Kidney epithelial cell (primary cell): ENCODE measurements at regions not wholly inside any gene's neighbourhood (a gene's known extent, or its start where the extent isn't known, plus 50 kb on each side); places are given as distances from the start of the nearest gene placed in this dataset.

Source experiments
- DNase-seq: peaks from one replicate; pipeline ENCODE4 v3.0.0-alpha.2; 2010; ENCODE audit warnings: low read depth
- H3K27me3 ChIP-seq: 2 replicates; pipeline ENCODE4 v1.6.0; 2011; ENCODE audit warnings: low read length; ENCODE audit not compliant: control insufficient read depth, insufficient read depth
- H3K36me3 ChIP-seq: 2 replicates; pipeline ENCODE4 v1.5.1; 2011; ENCODE audit warnings: low read length; ENCODE audit not compliant: control insufficient read depth, insufficient read depth
- H3K4me3 ChIP-seq: 2 replicates; pipeline ENCODE4 v1.5.1; 2011; ENCODE audit warnings: low read depth, mild to moderate bottlenecking, control low read depth, low read length
- TF ChIP-seq, protein P1 (sequence below): IDR thresholded peaks from 2 replicates; pipeline ENCODE4 v1.5.1; 2011; ENCODE audit warnings: mild to moderate bottlenecking, moderate library complexity, low read length, control low read depth, inconsistent platforms; ENCODE audit not compliant: insufficient read depth, poor library complexity, severe bottlenecking

DNA sequence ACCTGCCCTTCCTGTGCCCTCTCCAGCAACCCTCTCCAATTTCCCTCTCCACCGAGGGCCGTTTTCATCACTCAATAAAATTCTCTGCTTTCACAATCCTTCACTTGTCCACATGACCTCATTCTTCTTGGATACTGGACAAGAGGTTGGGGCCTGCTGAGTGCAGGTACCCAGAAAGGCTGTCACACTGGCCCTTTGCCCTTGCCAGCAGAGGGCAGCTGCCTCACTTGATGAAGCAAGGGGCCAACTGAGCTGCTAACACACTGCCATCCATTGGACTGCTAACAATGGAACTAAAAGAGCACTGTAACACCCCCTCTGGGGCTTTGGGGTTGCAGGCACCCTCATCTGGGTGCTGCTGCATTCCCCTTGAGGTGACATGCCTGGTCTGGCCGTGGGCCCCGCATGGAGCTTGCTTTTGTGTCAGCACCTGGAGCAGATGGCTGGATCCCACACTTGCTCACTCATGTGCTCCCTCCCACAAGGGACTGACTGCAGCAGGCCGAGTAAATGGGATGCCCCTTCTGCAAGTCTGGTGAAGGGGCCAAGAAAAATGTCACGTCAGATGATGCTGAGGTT, 308.1 kb upstream of the ADCY2 start:
- DNase-seq: no peak
- no peaks in the 10 kb centered on the region for H3K36me3 ChIP-seq
- TF ChIP-seq, protein P1, sequence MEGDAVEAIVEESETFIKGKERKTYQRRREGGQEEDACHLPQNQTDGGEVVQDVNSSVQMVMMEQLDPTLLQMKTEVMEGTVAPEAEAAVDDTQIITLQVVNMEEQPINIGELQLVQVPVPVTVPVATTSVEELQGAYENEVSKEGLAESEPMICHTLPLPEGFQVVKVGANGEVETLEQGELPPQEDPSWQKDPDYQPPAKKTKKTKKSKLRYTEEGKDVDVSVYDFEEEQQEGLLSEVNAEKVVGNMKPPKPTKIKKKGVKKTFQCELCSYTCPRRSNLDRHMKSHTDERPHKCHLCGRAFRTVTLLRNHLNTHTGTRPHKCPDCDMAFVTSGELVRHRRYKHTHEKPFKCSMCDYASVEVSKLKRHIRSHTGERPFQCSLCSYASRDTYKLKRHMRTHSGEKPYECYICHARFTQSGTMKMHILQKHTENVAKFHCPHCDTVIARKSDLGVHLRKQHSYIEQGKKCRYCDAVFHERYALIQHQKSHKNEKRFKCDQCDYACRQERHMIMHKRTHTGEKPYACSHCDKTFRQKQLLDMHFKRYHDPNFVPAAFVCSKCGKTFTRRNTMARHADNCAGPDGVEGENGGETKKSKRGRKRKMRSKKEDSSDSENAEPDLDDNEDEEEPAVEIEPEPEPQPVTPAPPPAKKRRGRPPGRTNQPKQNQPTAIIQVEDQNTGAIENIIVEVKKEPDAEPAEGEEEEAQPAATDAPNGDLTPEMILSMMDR: no peak
- no peaks in the 10 kb centered on the region for H3K27me3 ChIP-seq
- H3K4me3 ChIP-seq: no peak overlapping the region

DNA sequence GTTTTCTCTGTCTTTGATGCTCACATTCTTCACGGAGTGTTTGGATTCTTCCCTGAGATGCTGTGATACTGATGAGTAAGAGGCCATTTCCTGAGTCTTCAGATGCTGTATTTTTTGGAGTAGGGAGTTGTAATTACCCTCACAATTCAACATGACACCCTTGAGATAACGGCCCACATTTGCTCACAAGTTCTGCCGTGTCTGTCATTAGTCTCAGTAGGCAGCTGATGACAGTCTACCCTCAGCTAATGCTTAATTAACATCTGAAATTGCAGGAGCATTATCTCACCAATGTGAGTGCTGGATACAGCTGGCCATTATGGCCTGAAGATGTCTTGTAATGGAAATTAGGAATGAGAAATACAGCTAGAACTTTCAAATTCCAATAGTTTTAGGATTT, 307.1 kb upstream of the ADCY2 start:
- DNase-seq: no peak
- Histone ChIP-seq H3K27me3 (no peaks in the 10 kb centered on the region), H3K36me3 (no peaks in the 10 kb centered on the region), H3K4me3 (no peak overlapping the region)
- TF ChIP-seq, protein P1: no peak

DNA sequence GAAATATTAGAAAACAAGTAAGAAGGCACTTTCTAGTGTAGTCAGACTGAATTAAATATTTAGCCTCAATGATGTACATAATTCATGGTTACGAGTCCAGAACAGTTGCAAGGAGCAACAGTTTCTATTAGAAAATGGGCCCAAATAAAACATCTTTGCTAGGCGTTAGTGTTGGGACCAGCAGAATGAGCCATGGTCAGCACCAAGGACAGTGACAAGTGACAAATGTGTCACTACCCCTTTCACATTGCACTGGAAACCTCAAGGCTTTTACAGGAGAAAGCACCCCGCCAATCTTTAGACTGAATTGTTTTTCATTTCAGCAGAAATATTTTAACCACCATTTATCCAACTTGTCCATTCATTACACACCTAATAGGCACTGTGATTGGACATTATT, 301.3 kb upstream of the ADCY2 start:
- TF ChIP-seq, protein P1: no peak
- no peak for DNase-seq
- no peak overlapping the region for H3K4me3 ChIP-seq
- no peaks in the 10 kb centered on the region for H3K36me3 ChIP-seq
- H3K27me3 ChIP-seq: no peaks in the 10 kb centered on the region

DNA sequence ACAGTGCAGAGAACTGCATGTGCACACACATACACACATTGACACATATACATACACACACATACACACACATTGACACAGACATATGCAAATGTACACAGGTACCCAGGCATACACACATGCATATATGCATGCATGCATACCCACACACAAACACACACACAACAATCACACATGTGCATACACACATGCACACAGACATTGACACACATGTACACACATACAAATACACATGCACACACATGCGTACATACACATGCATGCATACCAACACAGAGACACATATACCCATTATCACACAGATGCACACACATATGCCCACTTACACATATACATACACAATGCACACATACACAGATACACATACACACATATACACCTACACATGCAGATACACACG, 299.6 kb upstream of the ADCY2 start:
- no peaks in the 10 kb centered on the region for H3K27me3 ChIP-seq
- TF ChIP-seq, protein P1: no peak
- H3K36me3 ChIP-seq: no peaks in the 10 kb centered on the region
- DNase-seq: no peak
- no peak overlapping the region for H3K4me3 ChIP-seq

DNA sequence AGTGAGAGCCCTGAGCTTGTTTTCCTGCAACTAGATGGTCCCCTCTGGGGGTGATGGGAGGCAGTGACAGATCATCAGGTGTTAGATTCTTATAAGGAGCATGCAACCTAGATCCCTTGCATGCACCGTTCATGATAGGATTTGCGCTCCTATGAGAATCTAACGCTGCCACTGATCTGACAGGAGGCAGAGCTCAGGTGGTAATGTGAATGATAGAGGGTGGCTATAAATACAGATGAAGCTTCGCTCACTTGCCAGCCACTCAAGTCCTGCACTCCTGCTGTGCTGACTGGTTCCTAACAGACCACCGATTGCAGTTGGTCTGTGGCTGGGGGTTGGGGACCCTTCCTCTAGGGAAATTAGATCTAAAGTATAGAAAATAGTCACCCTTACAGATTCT, 290.6 kb upstream of the ADCY2 start:
- Histone ChIP-seq H3K27me3 (no peaks in the 10 kb centered on the region), H3K36me3 (no peaks in the 10 kb centered on the region), H3K4me3 (no peak overlapping the region)
- no peak for DNase-seq
- TF ChIP-seq, protein P1: no peak

DNA sequence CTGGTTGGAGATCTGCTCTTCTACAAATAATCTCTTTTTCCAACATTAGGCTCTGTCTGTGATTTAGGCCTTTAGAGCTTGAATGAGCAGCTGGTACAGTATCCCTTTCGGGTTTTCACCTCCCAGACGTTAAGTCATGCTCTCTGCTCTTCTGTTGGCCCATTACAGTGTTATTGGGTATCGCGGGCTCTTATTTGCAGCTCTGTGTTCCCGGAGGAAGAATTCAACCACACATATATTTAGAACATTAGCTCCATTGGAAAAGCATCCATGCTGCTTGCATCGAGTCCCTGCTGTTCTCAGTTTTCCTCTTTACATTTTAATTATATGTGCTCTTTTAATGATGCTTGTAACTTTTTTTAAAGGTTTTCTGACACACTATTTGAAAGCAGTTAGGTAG, 278.0 kb upstream of the ADCY2 start:
- no peak for DNase-seq
- Histone ChIP-seq H3K27me3 (no peaks in the 10 kb centered on the region), H3K36me3 (no peaks in the 10 kb centered on the region), H3K4me3 (no peak overlapping the region)
- TF ChIP-seq, protein P1: no peak
